SHP77 (cell line): ENCODE measurements at regions not wholly inside any gene's neighbourhood (a gene's known extent, or its start where the extent isn't known, plus 50 kb on each side); places are given as distances from the start of the nearest gene placed in this dataset.

ENCODE experiments used
- DNase-seq, 2 experiments: peaks; one replicate each; lab custom pipeline; 2025; lab: John Stamatoyannopoulos, UW

- DNase-seq, result no peak
These were observed 550.0 kb downstream of the EPHA5 start for GRCh38 chr4:65120287-65120686.

GRCh38 chr4:65102419-65102818, 567.9 kb downstream of the EPHA5 start:
- DNase-seq, result no peak

- DNase-seq, result no peak
These were observed 573.7 kb downstream of the EPHA5 start for GRCh38 chr4:65096630-65097029.

GRCh38 chr4:65089666-65090065, 580.6 kb downstream of the EPHA5 start:
- peak; percentile 9 to 16 for DNase-seq

- DNase-seq, result no peak
These were observed 587.2 kb downstream of the EPHA5 start for GRCh38 chr4:65083076-65083475.

- DNase-seq, result no peak
These were observed 598.7 kb downstream of the EPHA5 start for GRCh38 chr4:65071564-65071963.

GRCh38 chr4:65069177-65069576, 601.1 kb downstream of the EPHA5 start:
- no peak for DNase-seq

GRCh38 chr4:65066106-65066505, 604.2 kb downstream of the EPHA5 start:
- DNase-seq, result no peak

- no peak for DNase-seq
These were observed 606.7 kb downstream of the EPHA5 start for GRCh38 chr4:65063601-65064000.

GRCh38 chr4:65050786-65051185, 619.5 kb downstream of the EPHA5 start:
- no peak for DNase-seq

GRCh38 chr4:65046192-65047133, 623.8 kb downstream of the EPHA5 start:
- peak; percentile 23 to 47 for DNase-seq

- no peak for DNase-seq
These were observed 624.6 kb upstream of the TECRL start for GRCh38 chr4:65033899-65034298.

GRCh38 chr4:65028592-65028991, 619.3 kb upstream of the TECRL start:
- DNase-seq, result no peak

GRCh38 chr4:65023883-65024670, 614.8 kb upstream of the TECRL start:
- DNase-seq, result no peak

GRCh38 chr4:65023081-65023480, 613.8 kb upstream of the TECRL start:
- no peak for DNase-seq

GRCh38 chr4:65021737-65022136, 612.5 kb upstream of the TECRL start:
- DNase-seq, result no peak

- no peak for DNase-seq
These were observed 611.9 kb upstream of the TECRL start for GRCh38 chr4:65021149-65021548.

- no peak for DNase-seq
These were observed 610.5 kb upstream of the TECRL start for GRCh38 chr4:65019775-65020174.

GRCh38 chr4:65018313-65018712, 609.1 kb upstream of the TECRL start:
- DNase-seq, result no peak

- DNase-seq, result no peak
These were observed 604.8 kb upstream of the TECRL start for GRCh38 chr4:65014078-65014477.

GRCh38 chr4:65007841-65008439, 598.7 kb upstream of the TECRL start:
- DNase-seq, result peak; percentile 32 to 59

- DNase-seq, result no peak
These were observed 565.9 kb upstream of the TECRL start for GRCh38 chr4:64975177-64975576.

GRCh38 chr4:64969081-64969480, 559.8 kb upstream of the TECRL start:
- no peak for DNase-seq
